ENCODE measurements at regions not wholly inside any gene's neighbourhood (a gene's known extent, or its start where the extent isn't known, plus 50 kb on each side); places are given as distances from the start of the nearest gene placed in this dataset.

GRCh38 chr20:39535301-39535700 is 573.2 kb downstream of the DHX35 start:
- TF ChIP-seq POLR2AphosphoS5 (IDR thresholded peaks at IDR 0.05; ENCODE audit: insufficient read depth in 1 of 2, low read depth in 1 of 2) (no peak), POLR2A (IDR thresholded peaks at IDR 0.05) (no peak), CTCF (IDR thresholded peaks at IDR 0.05) (no peak)
- intact Hi-C loops (cut with DNase I) = no loop called here
- no peaks in the 10 kb centered on the region for H3K9me3 ChIP-seq
- H3K27me3 ChIP-seq = no peaks in the 10 kb centered on the region
- no peak overlapping the region for H3K4me3 ChIP-seq
- no peaks in the 10 kb centered on the region for H3K36me3 ChIP-seq
- peaks cover 4% of the 10 kb centered on the region for H3K4me1 ChIP-seq
- no peak overlapping the region for H3K27ac ChIP-seq
- DNase-seq (ENCODE audit: extremely low spot score in 2 of 2) = no peak

GRCh38 chr20:39534846-39535245 is 572.7 kb downstream of the DHX35 start:
- Histone ChIP-seq H3K4me1 (peaks cover 5% of the 10 kb centered on the region), H3K9me3 (no peaks in the 10 kb centered on the region), H3K36me3 (no peaks in the 10 kb centered on the region), H3K27ac (no peak overlapping the region), H3K4me3 (no peak overlapping the region), H3K27me3 (no peaks in the 10 kb centered on the region)
- no peak for TF ChIP-seq POLR2AphosphoS5 (IDR thresholded peaks at IDR 0.05; ENCODE audit: insufficient read depth in 1 of 2, low read depth in 1 of 2)
- no peak for TF ChIP-seq CTCF (IDR thresholded peaks at IDR 0.05)
- TF ChIP-seq POLR2A (IDR thresholded peaks at IDR 0.05) = no peak
- no peak for DNase-seq (ENCODE audit: extremely low spot score in 2 of 2)
- intact Hi-C loops (cut with DNase I) = no loop called here

DNA sequence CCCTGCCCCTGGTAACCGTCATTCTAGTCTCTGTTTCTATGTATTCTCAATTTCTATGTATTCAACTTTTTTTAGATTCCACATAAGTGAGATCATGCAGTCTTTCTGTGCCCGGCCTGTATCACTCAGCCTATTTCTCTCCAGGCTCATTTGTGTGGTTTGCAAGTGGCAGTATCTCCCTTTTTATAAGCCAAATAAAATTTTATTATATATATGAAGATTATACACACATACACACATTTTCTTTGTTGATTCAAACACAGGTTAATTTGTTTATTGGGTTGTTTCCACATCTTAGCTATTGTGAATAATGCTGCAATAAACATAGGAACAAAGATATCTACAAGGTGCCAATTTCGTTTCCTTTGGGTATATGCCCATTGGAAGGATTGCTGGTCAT is 571.7 kb downstream of the DHX35 start:
- no peak for DNase-seq (ENCODE audit: extremely low spot score in 2 of 2)
- H3K27ac ChIP-seq = no peak overlapping the region
- no peak overlapping the region for H3K4me3 ChIP-seq
- H3K27me3 ChIP-seq = no peaks in the 10 kb centered on the region
- no peaks in the 10 kb centered on the region for H3K36me3 ChIP-seq
- intact Hi-C loops (cut with DNase I) = no loop called here
- TF ChIP-seq POLR2A (IDR thresholded peaks at IDR 0.05) (no peak), CTCF (IDR thresholded peaks at IDR 0.05) (no peak), POLR2AphosphoS5 (IDR thresholded peaks at IDR 0.05; ENCODE audit: insufficient read depth in 1 of 2, low read depth in 1 of 2) (no peak)
- H3K9me3 ChIP-seq = no peaks in the 10 kb centered on the region
- H3K4me1 ChIP-seq = peaks cover 5% of the 10 kb centered on the region

GRCh38 chr20:39532205-39532604 is 570.1 kb downstream of the DHX35 start:
- no peaks in the 10 kb centered on the region for H3K9me3 ChIP-seq
- peaks cover 5% of the 10 kb centered on the region for H3K4me1 ChIP-seq
- TF ChIP-seq POLR2AphosphoS5 (IDR thresholded peaks at IDR 0.05; ENCODE audit: insufficient read depth in 1 of 2, low read depth in 1 of 2) = no peak
- TF ChIP-seq POLR2A (IDR thresholded peaks at IDR 0.05) = no peak
- TF ChIP-seq CTCF (IDR thresholded peaks at IDR 0.05) = no peak
- no peaks in the 10 kb centered on the region for H3K27me3 ChIP-seq
- H3K27ac ChIP-seq = no peak overlapping the region
- no peak for DNase-seq (ENCODE audit: extremely low spot score in 2 of 2)
- H3K4me3 ChIP-seq = no peak overlapping the region
- H3K36me3 ChIP-seq = no peaks in the 10 kb centered on the region
- intact Hi-C loops (cut with DNase I) = no loop called here

- Histone ChIP-seq H3K9me3 (no peaks in the 10 kb centered on the region), H3K27ac (no peak overlapping the region), H3K27me3 (no peaks in the 10 kb centered on the region), H3K4me1 (peaks cover 18% of the 10 kb centered on the region), H3K36me3 (no peaks in the 10 kb centered on the region), H3K4me3 (no peak overlapping the region)
- no peak for TF ChIP-seq CTCF (IDR thresholded peaks at IDR 0.05)
- no peak for TF ChIP-seq POLR2AphosphoS5 (IDR thresholded peaks at IDR 0.05; ENCODE audit: insufficient read depth in 1 of 2, low read depth in 1 of 2)
- TF ChIP-seq POLR2A (IDR thresholded peaks at IDR 0.05) = no peak
- DNase-seq (ENCODE audit: extremely low spot score in 2 of 2) = no peak
- intact Hi-C loops (cut with DNase I) = no loop called here
Measured at GRCh38 chr20:39528436-39528835, 566.3 kb downstream of the DHX35 start.
